CD4-positive, alpha-beta T cell treated with Interleukin-4 for 4 hours (primary cell): ENCODE measurements at regions not wholly inside any gene's neighbourhood (a gene's known extent, or its start where the extent isn't known, plus 50 kb on each side); places are given as distances from the start of the nearest gene placed in this dataset.
"Not testable (repeated sequence)": the region's sequence is repeated elsewhere in the genome, so short reads cannot be mapped to it uniquely, and the experiment has no call there.

ENCODE experiments used
- DNase-seq: peaks from one replicate; pipeline ENCODE4 v3.0.0-alpha.2; 2020

- DNase-seq, result not testable (repeated sequence)
These were observed 115.7 kb upstream of the NR3C1 start for GRCh38 chr5:143519215-143519614.

- DNase-seq, result not testable (repeated sequence)
These were observed 114.3 kb upstream of the NR3C1 start for GRCh38 chr5:143517824-143518223.

- no peak for DNase-seq
These were observed 112.8 kb upstream of the NR3C1 start for GRCh38 chr5:143516249-143516648.

- no peak for DNase-seq
These were observed 112.3 kb upstream of the NR3C1 start for GRCh38 chr5:143515829-143516228.

- DNase-seq, result no peak
These were observed 111.3 kb upstream of the NR3C1 start for GRCh38 chr5:143514616-143515335.

GRCh38 chr5:143513720-143514119 is 110.2 kb upstream of the NR3C1 start:
- DNase-seq, result no peak

GRCh38 chr5:143511736-143512135 is 108.2 kb upstream of the NR3C1 start:
- DNase-seq, result no peak

- no peak for DNase-seq
These were observed 106.3 kb upstream of the NR3C1 start for GRCh38 chr5:143509758-143510221.

GRCh38 chr5:143506836-143507552 is 103.5 kb upstream of the NR3C1 start:
- DNase-seq, result no peak

GRCh38 chr5:143505934-143506333 is 102.4 kb upstream of the NR3C1 start:
- DNase-seq, result no peak

- no peak for DNase-seq
These were observed 101.9 kb upstream of the NR3C1 start for GRCh38 chr5:143505354-143505753.

- DNase-seq, result no peak
These were observed 98.0 kb upstream of the NR3C1 start for GRCh38 chr5:143501310-143502044.

- DNase-seq, result no peak
These were observed 96.1 kb upstream of the NR3C1 start for GRCh38 chr5:143499480-143500114.

- no peak for DNase-seq
These were observed 95.3 kb upstream of the NR3C1 start for GRCh38 chr5:143498821-143499220.

- DNase-seq, result no peak
These were observed 94.3 kb upstream of the NR3C1 start for GRCh38 chr5:143497749-143498148.

GRCh38 chr5:143496943-143497342 is 93.5 kb upstream of the NR3C1 start:
- no peak for DNase-seq

GRCh38 chr5:143495821-143496275 is 92.4 kb upstream of the NR3C1 start:
- no peak for DNase-seq

GRCh38 chr5:143495110-143495509 is 91.6 kb upstream of the NR3C1 start:
- no peak for DNase-seq

GRCh38 chr5:143494595-143494994 is 91.1 kb upstream of the NR3C1 start:
- no peak for DNase-seq

- DNase-seq, result no peak
These were observed 90.7 kb upstream of the NR3C1 start for GRCh38 chr5:143494162-143494561.

GRCh38 chr5:143492783-143493182 is 89.3 kb upstream of the NR3C1 start:
- DNase-seq, result no peak

- no peak for DNase-seq
These were observed 88.2 kb upstream of the NR3C1 start for GRCh38 chr5:143491646-143492045.

GRCh38 chr5:143488381-143488780 is 84.9 kb upstream of the NR3C1 start:
- DNase-seq, result no peak
